HuH-7.5 (cell line): ENCODE measurements at regions not wholly inside any gene's neighbourhood (a gene's known extent, or its start where the extent isn't known, plus 50 kb on each side); places are given as distances from the start of the nearest gene placed in this dataset.

Experiments
- DNase-seq: peaks from one replicate; pipeline ENCODE4 v3.0.0; 2011; ENCODE audit warnings: low spot score

GRCh38 chr9:106655966-106656365 is 207.0 kb upstream of the ZNF462 start:
- DNase-seq, result no peak

DNA sequence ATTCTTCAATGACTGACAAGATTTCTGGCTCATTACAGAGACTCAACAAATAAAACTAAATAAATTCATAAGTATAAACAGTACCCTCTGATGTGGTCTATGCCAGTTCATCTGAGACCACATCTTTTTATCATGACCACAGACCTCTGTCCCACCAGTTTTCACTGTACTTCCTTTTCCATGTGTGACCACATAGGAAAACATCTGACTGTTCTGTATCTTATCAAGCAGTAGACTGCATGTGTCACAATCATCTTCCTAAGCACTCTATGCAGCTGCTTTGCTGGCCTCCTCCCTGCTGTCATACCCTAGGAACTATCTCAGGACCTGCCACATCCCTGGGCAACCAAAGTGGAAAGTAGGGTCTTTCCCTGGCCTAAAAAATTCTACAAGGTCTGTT is 205.0 kb upstream of the ZNF462 start:
- no peak for DNase-seq

- no peak for DNase-seq
Measured at GRCh38 chr9:106668534-106668933, 194.4 kb upstream of the ZNF462 start.

GRCh38 chr9:106669835-106670234 is 193.1 kb upstream of the ZNF462 start:
- no peak for DNase-seq

DNA sequence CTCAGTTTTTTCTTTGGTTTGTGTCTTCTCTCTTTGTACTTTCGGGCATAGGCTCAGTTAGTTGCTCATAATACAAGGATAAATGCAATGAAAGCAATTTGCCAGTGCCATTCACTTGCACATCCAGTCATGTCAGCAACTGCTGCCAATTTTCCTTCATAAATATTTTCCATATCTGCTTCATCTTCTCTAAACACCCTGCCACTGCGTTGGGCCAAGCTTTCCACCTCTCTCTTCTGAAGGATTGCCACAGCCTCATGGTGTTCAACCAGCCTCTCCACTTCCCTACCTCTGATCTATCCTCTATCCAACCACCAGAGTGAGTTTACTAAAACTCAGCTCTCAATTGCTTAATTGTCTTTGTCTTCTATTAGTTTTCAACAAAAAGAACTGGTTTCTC is 192.5 kb upstream of the ZNF462 start:
- DNase-seq, result no peak

GRCh38 chr9:106675780-106676179 is 187.2 kb upstream of the ZNF462 start:
- no peak for DNase-seq

GRCh38 chr9:106677374-106677773 is 185.6 kb upstream of the ZNF462 start:
- no peak for DNase-seq

GRCh38 chr9:106677830-106678229 is 185.1 kb upstream of the ZNF462 start:
- no peak for DNase-seq

DNA sequence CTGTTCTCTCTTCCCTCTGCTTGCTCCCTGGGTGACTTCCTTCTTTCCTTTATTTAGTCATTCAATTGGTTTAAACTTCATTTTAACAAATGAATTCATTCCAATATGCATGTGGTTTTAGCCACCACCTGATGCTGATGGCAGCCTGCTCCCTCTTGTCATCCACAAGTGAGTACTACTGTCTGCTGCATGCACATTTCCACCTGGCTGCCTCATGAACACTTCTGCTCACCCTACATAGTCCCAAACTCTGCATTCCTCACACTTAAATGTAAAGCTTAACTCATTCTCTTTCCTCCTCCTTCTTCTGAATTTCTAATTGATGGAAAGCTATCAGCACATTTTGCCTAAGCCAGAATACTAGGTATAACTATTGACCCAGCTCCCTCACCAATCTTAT is 184.7 kb upstream of the ZNF462 start:
- no peak for DNase-seq

- DNase-seq, result no peak
Measured at GRCh38 chr9:106682420-106682819, 180.5 kb upstream of the ZNF462 start.

DNA sequence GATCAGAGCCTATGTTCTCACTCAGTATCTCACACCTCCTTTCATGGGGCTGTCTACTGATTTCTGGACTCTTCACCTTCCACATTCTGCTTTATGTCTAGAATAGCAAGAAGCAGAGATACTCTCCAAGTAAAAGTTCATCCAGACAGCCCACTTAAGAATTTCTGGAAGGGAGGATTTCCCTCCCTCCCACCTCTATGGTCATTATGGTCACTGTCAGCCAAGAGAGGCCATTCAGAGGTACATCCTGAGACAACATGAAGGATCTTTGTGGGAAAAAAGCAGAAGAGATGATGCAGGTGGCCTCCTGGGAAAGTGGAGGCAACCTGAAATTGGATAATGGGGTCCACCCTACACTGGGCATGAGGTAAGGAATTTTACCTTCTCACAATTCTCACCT is 179.5 kb upstream of the ZNF462 start:
- no peak for DNase-seq

DNA sequence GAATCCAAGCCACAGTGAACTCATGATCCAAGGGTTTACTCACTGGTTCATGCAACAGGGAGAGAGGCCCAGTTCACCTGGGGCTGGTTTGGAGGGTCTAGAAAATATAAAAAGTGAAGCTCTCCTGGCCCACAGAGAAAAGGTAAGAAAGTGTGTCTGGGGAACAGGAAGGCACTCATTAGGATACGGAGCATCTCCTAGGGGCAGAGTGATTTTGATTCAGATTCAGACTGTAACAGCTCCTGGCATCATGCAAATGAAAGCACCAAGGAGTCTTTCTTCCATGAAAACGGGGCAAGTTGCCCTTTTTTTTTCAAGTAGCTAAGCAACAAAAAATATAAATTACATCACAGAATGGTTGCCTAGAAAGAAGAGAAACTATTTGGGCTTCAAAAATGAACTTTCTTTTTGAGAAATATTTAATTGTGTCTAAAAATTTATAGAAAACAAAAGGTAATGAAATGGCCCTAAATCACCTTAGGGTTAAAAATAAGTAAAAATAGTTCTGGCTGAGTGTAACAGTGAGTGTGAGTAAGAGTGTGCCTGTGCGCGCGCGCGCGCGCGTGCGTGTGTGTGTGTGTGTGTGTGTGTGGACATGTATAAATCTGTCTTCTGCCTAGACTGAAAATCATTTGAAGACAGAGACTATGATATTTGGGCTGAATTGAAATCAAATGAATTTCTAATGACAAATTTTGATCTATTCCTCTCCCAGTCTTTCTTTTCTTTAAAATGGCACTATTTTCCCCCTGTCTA is 177.8 kb upstream of the ZNF462 start:
- DNase-seq, result no peak

DNA sequence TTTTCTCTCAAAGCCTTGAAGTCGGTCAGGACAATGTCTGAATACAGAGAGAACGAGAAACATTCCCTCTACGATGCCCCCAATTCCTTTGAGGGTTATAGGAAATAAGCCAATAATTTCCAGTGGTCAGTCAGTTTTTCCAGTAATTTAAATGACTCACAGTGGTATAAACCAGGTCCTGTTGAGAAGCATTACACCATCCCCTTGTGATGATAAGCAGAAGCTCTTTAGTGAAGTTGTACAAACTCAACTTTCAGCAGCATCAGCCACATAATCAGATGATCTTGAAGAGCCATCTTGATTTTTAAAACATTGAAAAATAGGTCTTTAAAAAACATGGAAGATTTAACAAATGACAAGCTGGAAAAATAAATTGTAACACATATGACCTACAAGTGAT is 173.9 kb upstream of the ZNF462 start:
- DNase-seq, result no peak

- DNase-seq, result no peak
Measured at GRCh38 chr9:106691627-106692026, 171.3 kb upstream of the ZNF462 start.

- no peak for DNase-seq
Measured at GRCh38 chr9:106693558-106693957, 169.4 kb upstream of the ZNF462 start.

- no peak for DNase-seq
Measured at GRCh38 chr9:106696804-106697203, 166.2 kb upstream of the ZNF462 start.

- DNase-seq, result no peak
Measured at GRCh38 chr9:106697390-106697749, 165.6 kb upstream of the ZNF462 start.

DNA sequence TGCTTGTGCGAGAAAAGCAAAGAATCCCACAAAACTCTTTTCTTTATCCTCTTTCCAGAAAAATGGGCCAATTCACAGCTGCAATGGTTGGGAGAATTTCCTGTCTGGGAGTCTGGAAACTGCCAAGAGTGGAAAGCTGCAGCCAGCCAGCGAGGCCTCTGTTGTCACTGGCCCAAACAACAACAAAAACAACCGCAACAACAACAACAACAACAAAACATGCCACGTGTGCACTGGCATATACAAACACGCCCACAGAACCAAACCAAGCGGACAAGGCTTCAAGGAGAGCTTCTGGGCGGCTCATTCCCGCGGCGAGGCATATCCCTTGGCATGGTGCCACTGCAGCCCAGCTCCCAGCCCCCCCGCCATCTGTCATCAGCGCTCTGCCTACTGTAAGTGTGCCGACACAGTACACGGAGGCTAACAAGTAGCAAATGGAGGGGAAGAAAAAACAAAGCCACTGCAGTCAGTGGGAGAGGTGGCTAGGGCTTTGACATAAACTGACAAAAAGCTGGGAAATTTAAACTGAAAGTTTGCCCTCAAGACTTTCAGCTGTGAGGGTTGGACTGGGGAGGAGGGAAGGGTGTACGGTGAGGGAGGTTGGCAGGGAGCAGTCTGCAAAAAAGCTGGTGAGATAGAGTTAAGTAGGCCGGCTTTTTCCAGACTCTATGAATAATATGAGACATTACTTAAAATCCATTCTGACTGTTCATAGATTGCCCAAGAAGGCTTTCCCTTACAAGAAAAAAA is 165.0 kb upstream of the ZNF462 start:
- no peak for DNase-seq

GRCh38 chr9:106700676-106701075 is 162.3 kb upstream of the ZNF462 start:
- DNase-seq, result no peak

- no peak for DNase-seq
Measured at GRCh38 chr9:106701611-106702010, 161.4 kb upstream of the ZNF462 start.

DNA sequence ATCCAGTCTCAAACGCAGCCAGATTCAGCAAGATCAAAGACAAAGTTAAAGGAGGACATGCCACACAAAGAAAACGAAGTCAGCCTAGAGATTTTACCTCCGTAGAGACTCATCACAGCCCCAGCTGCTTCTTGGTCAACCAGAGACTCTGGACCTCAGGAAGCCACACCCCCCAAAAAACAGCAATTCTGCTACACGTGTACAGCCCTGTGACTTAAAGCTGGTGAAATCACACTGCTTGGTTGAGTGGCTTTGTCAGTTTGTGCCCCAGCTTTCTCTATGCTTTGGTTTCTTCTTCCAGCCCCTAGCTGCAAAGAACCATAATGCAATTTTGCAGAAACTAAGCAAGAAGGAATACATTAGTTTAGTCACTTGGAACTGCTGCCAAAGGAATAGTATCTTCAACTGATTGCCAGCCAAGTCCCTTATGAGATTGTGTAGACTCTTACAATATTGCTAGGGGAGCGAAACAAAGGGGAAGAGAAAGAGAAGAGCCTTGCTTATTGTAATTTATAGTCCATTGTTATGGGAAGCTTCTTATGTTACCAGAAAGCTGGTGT is 158.8 kb upstream of the ZNF462 start:
- no peak for DNase-seq

- no peak for DNase-seq
Measured at GRCh38 chr9:106707291-106707690, 155.7 kb upstream of the ZNF462 start.

GRCh38 chr9:106707738-106708474 is 155.1 kb upstream of the ZNF462 start:
- DNase-seq, result no peak
